ENCODE measurements at regions not wholly inside any gene's neighbourhood (a gene's known extent, or its start where the extent isn't known, plus 50 kb on each side); places are given as distances from the start of the nearest gene placed in this dataset.

GRCh38 chr9:102483651-102484050 is 511.5 kb upstream of the CYLC2 start:
- Histone ChIP-seq H4K8ac (ENCODE audit: low read length) (no peak overlapping the region), H2AK5ac (ENCODE audit: low read length, severe bottlenecking) (no peak overlapping the region), H3K27me3 (ENCODE audit: control insufficient read depth in 1 of 2, insufficient read depth in 1 of 2, low read length in 2 of 2) (no peaks in the 10 kb centered on the region), H2AFZ (ENCODE audit: low read depth, low read length) (no peak overlapping the region), H3K4me2 (ENCODE audit: low read length, poor library complexity, severe bottlenecking) (no peak overlapping the region), H3K14ac (ENCODE audit: low read length in 2 of 2) (no peak overlapping the region), H3K27ac (ENCODE audit: low read length, poor library complexity, severe bottlenecking) (no peak overlapping the region), H4K91ac (ENCODE audit: low read length) (no peak overlapping the region), H3K9me3 (ENCODE audit: control insufficient read depth, low read length) (no peaks in the 10 kb centered on the region), H3K4me3 (ENCODE audit: insufficient read depth in 1 of 2, low read depth in 1 of 2, low read length in 2 of 2) (no peak overlapping the region), H3K4ac (ENCODE audit: low read depth in 1 of 2, low read length in 2 of 2) (no peak overlapping the region), H3K23ac (ENCODE audit: low read length in 2 of 2) (no peak overlapping the region), H2BK12ac (ENCODE audit: low read length in 2 of 2) (no peak overlapping the region), H2BK120ac (ENCODE audit: low read depth, low read length) (no peak overlapping the region), H3K4me1 (ENCODE audit: control insufficient read depth, insufficient read depth, low read depth, low read length) (no peaks in the 10 kb centered on the region), H2BK5ac (ENCODE audit: low read depth, low read length, poor library complexity, severe bottlenecking) (no peak overlapping the region), H3K9ac (ENCODE audit: low read length) (no peak overlapping the region), H3K18ac (ENCODE audit: low read depth in 1 of 2, low read length in 2 of 2) (no peak overlapping the region), H3K79me1 (replicated peaks; ENCODE audit: low read length, poor library complexity, severe bottlenecking) (no peaks in the 10 kb centered on the region), H3K36me3 (ENCODE audit: control insufficient read depth in 1 of 2, insufficient read depth in 2 of 2, low read depth in 1 of 2, low read length in 2 of 2) (no peaks in the 10 kb centered on the region), H2BK15ac (ENCODE audit: low read depth, poor library complexity, severe bottlenecking) (no peak overlapping the region)
- 57% methylated on average over 1 of the region's 1 CpG for WGBS
- DNase-seq = no peak

GRCh38 chr9:102482776-102483175 is 512.4 kb upstream of the CYLC2 start:
- Histone ChIP-seq H3K79me1 (replicated peaks; ENCODE audit: low read length, poor library complexity, severe bottlenecking) (no peaks in the 10 kb centered on the region), H3K27ac (ENCODE audit: low read length, poor library complexity, severe bottlenecking) (no peak overlapping the region), H2BK15ac (ENCODE audit: low read depth, poor library complexity, severe bottlenecking) (no peak overlapping the region), H3K18ac (ENCODE audit: low read depth in 1 of 2, low read length in 2 of 2) (no peak overlapping the region), H3K9ac (ENCODE audit: low read length) (no peak overlapping the region), H2BK120ac (ENCODE audit: low read depth, low read length) (no peak overlapping the region), H3K9me3 (ENCODE audit: control insufficient read depth, low read length) (no peaks in the 10 kb centered on the region), H2BK12ac (ENCODE audit: low read length in 2 of 2) (no peak overlapping the region), H3K4me1 (ENCODE audit: control insufficient read depth, insufficient read depth, low read depth, low read length) (no peaks in the 10 kb centered on the region), H3K36me3 (ENCODE audit: control insufficient read depth in 1 of 2, insufficient read depth in 2 of 2, low read depth in 1 of 2, low read length in 2 of 2) (no peaks in the 10 kb centered on the region), H2BK5ac (ENCODE audit: low read depth, low read length, poor library complexity, severe bottlenecking) (no peak overlapping the region), H3K23ac (ENCODE audit: low read length in 2 of 2) (no peak overlapping the region), H2AFZ (ENCODE audit: low read depth, low read length) (no peak overlapping the region), H3K4ac (ENCODE audit: low read depth in 1 of 2, low read length in 2 of 2) (no peak overlapping the region), H3K14ac (ENCODE audit: low read length in 2 of 2) (no peak overlapping the region), H3K27me3 (ENCODE audit: control insufficient read depth in 1 of 2, insufficient read depth in 1 of 2, low read length in 2 of 2) (no peaks in the 10 kb centered on the region), H4K8ac (ENCODE audit: low read length) (no peak overlapping the region), H2AK5ac (ENCODE audit: low read length, severe bottlenecking) (no peak overlapping the region), H3K4me3 (ENCODE audit: insufficient read depth in 1 of 2, low read depth in 1 of 2, low read length in 2 of 2) (no peak overlapping the region), H3K4me2 (ENCODE audit: low read length, poor library complexity, severe bottlenecking) (no peak overlapping the region), H4K91ac (ENCODE audit: low read length) (no peak overlapping the region)
- no peak for DNase-seq
- no CpG with 5 or more reads among the region's 1 CpG for WGBS

GRCh38 chr9:102479191-102479590 is 515.9 kb upstream of the CYLC2 start:
- Histone ChIP-seq H3K4me1 (ENCODE audit: control insufficient read depth, insufficient read depth, low read depth, low read length) (no peaks in the 10 kb centered on the region), H3K4me2 (ENCODE audit: low read length, poor library complexity, severe bottlenecking) (no peak overlapping the region), H2BK12ac (ENCODE audit: low read length in 2 of 2) (no peak overlapping the region), H2AK5ac (ENCODE audit: low read length, severe bottlenecking) (no peak overlapping the region), H4K91ac (ENCODE audit: low read length) (no peak overlapping the region), H3K23ac (ENCODE audit: low read length in 2 of 2) (no peak overlapping the region), H3K18ac (ENCODE audit: low read depth in 1 of 2, low read length in 2 of 2) (no peak overlapping the region), H3K14ac (ENCODE audit: low read length in 2 of 2) (no peak overlapping the region), H4K8ac (ENCODE audit: low read length) (no peak overlapping the region), H3K27me3 (ENCODE audit: control insufficient read depth in 1 of 2, insufficient read depth in 1 of 2, low read length in 2 of 2) (no peaks in the 10 kb centered on the region), H3K4me3 (ENCODE audit: insufficient read depth in 1 of 2, low read depth in 1 of 2, low read length in 2 of 2) (no peak overlapping the region), H3K4ac (ENCODE audit: low read depth in 1 of 2, low read length in 2 of 2) (no peak overlapping the region), H3K36me3 (ENCODE audit: control insufficient read depth in 1 of 2, insufficient read depth in 2 of 2, low read depth in 1 of 2, low read length in 2 of 2) (no peaks in the 10 kb centered on the region), H2BK5ac (ENCODE audit: low read depth, low read length, poor library complexity, severe bottlenecking) (no peak overlapping the region), H2AFZ (ENCODE audit: low read depth, low read length) (no peak overlapping the region), H3K9me3 (ENCODE audit: control insufficient read depth, low read length) (no peaks in the 10 kb centered on the region), H2BK120ac (ENCODE audit: low read depth, low read length) (no peak overlapping the region), H2BK15ac (ENCODE audit: low read depth, poor library complexity, severe bottlenecking) (no peak overlapping the region), H3K27ac (ENCODE audit: low read length, poor library complexity, severe bottlenecking) (no peak overlapping the region), H3K9ac (ENCODE audit: low read length) (no peak overlapping the region), H3K79me1 (replicated peaks; ENCODE audit: low read length, poor library complexity, severe bottlenecking) (no peaks in the 10 kb centered on the region)
- DNase-seq = no peak
- 75% methylated on average over 2 of the region's 3 CpGs for WGBS

GRCh38 chr9:102474357-102474756 is 520.8 kb upstream of the CYLC2 start:
- no peak overlapping the region for H3K14ac ChIP-seq (ENCODE audit: low read length in 2 of 2)
- no peak overlapping the region for H3K9ac ChIP-seq (ENCODE audit: low read length)
- no peak overlapping the region for H4K91ac ChIP-seq (ENCODE audit: low read length)
- H3K27me3 ChIP-seq (ENCODE audit: control insufficient read depth in 1 of 2, insufficient read depth in 1 of 2, low read length in 2 of 2) = no peaks in the 10 kb centered on the region
- H2BK12ac ChIP-seq (ENCODE audit: low read length in 2 of 2) = no peak overlapping the region
- H3K9me3 ChIP-seq (ENCODE audit: control insufficient read depth, low read length) = no peaks in the 10 kb centered on the region
- H3K4ac ChIP-seq (ENCODE audit: low read depth in 1 of 2, low read length in 2 of 2) = no peak overlapping the region
- H4K8ac ChIP-seq (ENCODE audit: low read length) = no peak overlapping the region
- H2BK120ac ChIP-seq (ENCODE audit: low read depth, low read length) = no peak overlapping the region
- H3K18ac ChIP-seq (ENCODE audit: low read depth in 1 of 2, low read length in 2 of 2) = no peak overlapping the region
- no peaks in the 10 kb centered on the region for H3K4me1 ChIP-seq (ENCODE audit: control insufficient read depth, insufficient read depth, low read depth, low read length)
- H2AFZ ChIP-seq (ENCODE audit: low read depth, low read length) = no peak overlapping the region
- WGBS = 75% methylated on average over 2 of the region's 2 CpGs
- no peaks in the 10 kb centered on the region for H3K79me1 ChIP-seq (replicated peaks; ENCODE audit: low read length, poor library complexity, severe bottlenecking)
- H2BK5ac ChIP-seq (ENCODE audit: low read depth, low read length, poor library complexity, severe bottlenecking) = no peak overlapping the region
- H2AK5ac ChIP-seq (ENCODE audit: low read length, severe bottlenecking) = no peak overlapping the region
- no peak overlapping the region for H3K23ac ChIP-seq (ENCODE audit: low read length in 2 of 2)
- no peak overlapping the region for H3K27ac ChIP-seq (ENCODE audit: low read length, poor library complexity, severe bottlenecking)
- no peak for DNase-seq
- H3K4me3 ChIP-seq (ENCODE audit: insufficient read depth in 1 of 2, low read depth in 1 of 2, low read length in 2 of 2) = no peak overlapping the region
- H2BK15ac ChIP-seq (ENCODE audit: low read depth, poor library complexity, severe bottlenecking) = no peak overlapping the region
- no peaks in the 10 kb centered on the region for H3K36me3 ChIP-seq (ENCODE audit: control insufficient read depth in 1 of 2, insufficient read depth in 2 of 2, low read depth in 1 of 2, low read length in 2 of 2)
- H3K4me2 ChIP-seq (ENCODE audit: low read length, poor library complexity, severe bottlenecking) = no peak overlapping the region
